ENCODE measurements at regions not wholly inside any gene's neighbourhood (a gene's known extent, or its start where the extent isn't known, plus 50 kb on each side); places are given as distances from the start of the nearest gene placed in this dataset.

GRCh38 chr3:8366219-8366810 is 135.3 kb upstream of the LMCD1 start:
- no peak for DNase-seq

- no peak for DNase-seq
These were observed 133.0 kb upstream of the LMCD1 start for GRCh38 chr3:8368598-8368997.

- no peak for DNase-seq
These were observed 132.0 kb upstream of the LMCD1 start for GRCh38 chr3:8369638-8370037.

- DNase-seq: no peak
These were observed 130.5 kb upstream of the LMCD1 start for GRCh38 chr3:8371085-8371551.

GRCh38 chr3:8371960-8372463 is 129.6 kb upstream of the LMCD1 start:
- DNase-seq: no peak

- no peak for DNase-seq
These were observed 120.5 kb upstream of the LMCD1 start for GRCh38 chr3:8380904-8381704.

GRCh38 chr3:8385848-8386620 is 115.6 kb upstream of the LMCD1 start:
- DNase-seq: no peak

- DNase-seq: no peak
These were observed 114.1 kb upstream of the LMCD1 start for GRCh38 chr3:8387571-8387970.

- no peak for DNase-seq
These were observed 101.9 kb upstream of the LMCD1 start for GRCh38 chr3:8399686-8400085.

- DNase-seq: no peak
These were observed 100.7 kb upstream of the LMCD1 start for GRCh38 chr3:8400911-8401310.

GRCh38 chr3:8403996-8404395 is 97.6 kb upstream of the LMCD1 start:
- DNase-seq: no peak

- DNase-seq: no peak
These were observed 96.5 kb upstream of the LMCD1 start for GRCh38 chr3:8405144-8405543.

GRCh38 chr3:8406479-8406878 is 95.1 kb upstream of the LMCD1 start:
- DNase-seq: no peak

- DNase-seq: no peak
These were observed 88.2 kb upstream of the LMCD1 start for GRCh38 chr3:8413337-8413926.

- DNase-seq: no peak
These were observed 84.7 kb upstream of the LMCD1 start for GRCh38 chr3:8416965-8417364.

- DNase-seq: no peak
These were observed 81.0 kb upstream of the LMCD1 start for GRCh38 chr3:8420612-8421011.

- DNase-seq: no peak
These were observed 80.4 kb upstream of the LMCD1 start for GRCh38 chr3:8421267-8421666.

GRCh38 chr3:8421711-8422110 is 79.9 kb upstream of the LMCD1 start:
- no peak for DNase-seq

- DNase-seq: no peak
These were observed 78.3 kb upstream of the LMCD1 start for GRCh38 chr3:8423307-8423706.

GRCh38 chr3:8424281-8424680 is 77.3 kb upstream of the LMCD1 start:
- DNase-seq: no peak

- DNase-seq: no peak
These were observed 64.8 kb upstream of the LMCD1 start for GRCh38 chr3:8436661-8437287.

- no peak for DNase-seq
These were observed 63.0 kb upstream of the LMCD1 start for GRCh38 chr3:8438507-8439079.
